OCI-LY1 (cell line): ENCODE measurements at regions not wholly inside any gene's neighbourhood (a gene's known extent, or its start where the extent isn't known, plus 50 kb on each side); places are given as distances from the start of the nearest gene placed in this dataset.

Experiments used
- H2AFZ ChIP-seq: fragments of 200-600 bp; sonication (generic), shearing (Covaris generic); 2 replicates; pipeline ENCODE4 v1.6.0; 2014; ENCODE audit warnings: antibody characterized with exemption, mild to moderate bottlenecking, low read length
- H3F3A ChIP-seq: fragments of 200-600 bp; sonication (generic), shearing (Covaris generic); 2 replicates; pipeline ENCODE4 v1.6.0; 2014; ENCODE audit warnings: mild to moderate bottlenecking, antibody characterized with exemption, low read length, moderate library complexity; ENCODE audit not compliant: insufficient read depth
- H3K27ac ChIP-seq: fragments of 200-600 bp; sonication (generic); 2 replicates; pipeline ENCODE4 v1.5.1; 2014; ENCODE audit warnings: low read length, mixed run types, mild to moderate bottlenecking, low read depth; ENCODE audit not compliant: poor library complexity, severe bottlenecking
- H3K27me3 ChIP-seq: fragments of 200-600 bp; sonication (generic); 2 replicates; pipeline ENCODE4 v1.6.0; 2014; ENCODE audit warnings: antibody characterized with exemption, mild to moderate bottlenecking, low read length, moderate library complexity; ENCODE audit not compliant: insufficient read depth
- H3K36me3 ChIP-seq: fragments of 200-600 bp; sonication (generic); 2 replicates; pipeline ENCODE4 v1.6.1; 2014; ENCODE audit warnings: mild to moderate bottlenecking, antibody characterized with exemption, low read length, moderate library complexity, mixed read lengths; ENCODE audit not compliant: insufficient read depth
- H3K4me1 ChIP-seq: fragments of 200-600 bp; sonication (generic); 2 replicates; pipeline ENCODE4 v1.5.1; 2014; ENCODE audit warnings: mild to moderate bottlenecking, low read length, moderate library complexity; ENCODE audit not compliant: insufficient read depth, severe bottlenecking
- H3K4me2 ChIP-seq: fragments of 200-600 bp; sonication (generic), shearing (Covaris generic); 2 replicates; pipeline ENCODE4 v1.6.1; 2014; ENCODE audit warnings: low read length
- H3K4me3 ChIP-seq: fragments of 200-600 bp; sonication (generic); 2 replicates; pipeline ENCODE4 v1.5.1; 2014; ENCODE audit warnings: low read length, low read depth, mild to moderate bottlenecking, mixed read lengths; ENCODE audit not compliant: poor library complexity, severe bottlenecking
- H3K79me2 ChIP-seq: fragments of 200-600 bp; shearing (Covaris generic); 2 replicates; pipeline ENCODE4 v1.6.1; 2016; ENCODE audit warnings: mixed run types, low read length, mixed read lengths; ENCODE audit not compliant: insufficient read depth
- H3K9ac ChIP-seq: fragments of 200-600 bp; sonication (generic), shearing (Covaris generic); 2 replicates; pipeline ENCODE4 v1.6.1; 2014; ENCODE audit warnings: mild to moderate bottlenecking, low read length, mixed read lengths
- H3K9me2 ChIP-seq: fragments of 200-600 bp; sonication (generic), shearing (Covaris generic); 2 replicates; pipeline ENCODE4 v1.6.1; 2014; ENCODE audit warnings: low read depth, mild to moderate bottlenecking, low read length, mixed read lengths
- H3K9me3 ChIP-seq: fragments of 200-600 bp; shearing (Covaris generic); 2 replicates; pipeline ENCODE4 v1.6.1; 2014; ENCODE audit warnings: low read length, mixed read lengths
- H4K20me1 ChIP-seq: fragments of 200-600 bp; sonication (generic), shearing (Covaris generic); 2 replicates; pipeline ENCODE4 v1.6.0; 2016; ENCODE audit warnings: mild to moderate bottlenecking, low read length; ENCODE audit not compliant: insufficient read depth
- CTCF ChIP-seq: fragments of 200-600 bp; sonication (generic), shearing (Covaris generic); IDR thresholded peaks from 2 replicates; pipeline ENCODE4 v1.5.1; 2017; ENCODE audit warnings: mild to moderate bottlenecking, antibody characterized with exemption, low read length, moderate library complexity, mixed read lengths
- EZH2 ChIP-seq: fragments of 200-600 bp; sonication (generic), shearing (Covaris generic); IDR thresholded peaks from 2 replicates; pipeline ENCODE4 v1.8.0; 2017; ENCODE audit warnings: borderline replicate concordance, mixed run types, mild to moderate bottlenecking, antibody characterized with exemption, low read length, moderate library complexity, mixed read lengths

DNA sequence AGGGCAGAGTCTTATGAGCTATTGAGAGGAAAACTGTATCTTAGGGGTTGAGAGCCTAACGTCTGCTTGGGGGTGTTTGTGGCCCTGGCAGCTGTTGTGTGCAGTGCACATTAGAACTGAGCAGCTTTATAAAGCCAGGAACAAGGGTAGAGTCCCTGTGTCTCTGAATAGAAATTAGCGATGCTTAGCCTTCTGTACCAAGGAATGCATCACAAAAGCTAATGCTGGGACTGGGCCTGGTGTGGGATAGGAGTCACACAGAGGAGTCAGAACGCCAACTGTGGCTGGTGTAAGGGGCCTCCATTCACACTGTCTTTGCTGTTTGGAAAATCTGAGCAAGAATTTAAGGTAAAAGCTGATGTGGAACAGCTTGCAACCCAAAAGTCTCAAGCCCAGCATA lies 283.2 kb downstream of the SOX11 start:
- H3K4me2 ChIP-seq, result no peak overlapping the region
- H3K36me3 ChIP-seq, result no peaks in the 10 kb centered on the region; the same call in 1 of the 2 replicates
- no peaks in the 10 kb centered on the region for H3K79me2 ChIP-seq
- no peaks in the 10 kb centered on the region for H3K9me3 ChIP-seq
- no peak for TF ChIP-seq EZH2
- no peak for TF ChIP-seq CTCF
- no peak overlapping the region for H3K4me3 ChIP-seq
- H3F3A ChIP-seq, result no peaks in the 10 kb centered on the region
- no peaks in the 10 kb centered on the region for H3K9me2 ChIP-seq
- H3K27ac ChIP-seq, result no peak overlapping the region
- no peaks in the 10 kb centered on the region for H4K20me1 ChIP-seq
- H3K4me1 ChIP-seq, result peaks cover 10% of the 10 kb centered on the region
- no peak overlapping the region for H2AFZ ChIP-seq
- no peaks in the 10 kb centered on the region for H3K27me3 ChIP-seq
- no peak overlapping the region for H3K9ac ChIP-seq

- Histone ChIP-seq H3F3A (no peaks in the 10 kb centered on the region), H3K9me2 (no peaks in the 10 kb centered on the region), H3K4me3 (no peak overlapping the region), H3K27me3 (no peaks in the 10 kb centered on the region), H3K27ac (no peak overlapping the region), H2AFZ (no peak overlapping the region), H3K36me3 (no peaks in the 10 kb centered on the region; the same call in 1 of the 2 replicates), H4K20me1 (no peaks in the 10 kb centered on the region), H3K4me2 (no peak overlapping the region), H3K4me1 (peaks cover 10% of the 10 kb centered on the region), H3K9ac (no peak overlapping the region), H3K79me2 (no peaks in the 10 kb centered on the region), H3K9me3 (no peaks in the 10 kb centered on the region)
- TF ChIP-seq EZH2 (no peak), CTCF (no peak)
These were observed 284.4 kb downstream of the SOX11 start for GRCh38 chr2:5976531-5977065.

GRCh38 chr2:5977477-5977876 lies 285.3 kb downstream of the SOX11 start:
- Histone ChIP-seq H3K9me2 (no peaks in the 10 kb centered on the region), H3K36me3 (no peaks in the 10 kb centered on the region; the same call in 1 of the 2 replicates), H4K20me1 (no peaks in the 10 kb centered on the region), H3K79me2 (no peaks in the 10 kb centered on the region), H3K27me3 (no peaks in the 10 kb centered on the region), H3K27ac (no peak overlapping the region), H3K4me3 (no peak overlapping the region), H3F3A (no peaks in the 10 kb centered on the region), H3K4me2 (no peak overlapping the region), H3K9me3 (no peaks in the 10 kb centered on the region), H3K4me1 (peaks cover 4% of the 10 kb centered on the region), H3K9ac (no peak overlapping the region), H2AFZ (no peak overlapping the region)
- TF ChIP-seq CTCF (no peak), EZH2 (no peak)
